Pancreas (tissue), 10 donors: ENCODE measurements at regions not wholly inside any gene's neighbourhood (a gene's known extent, or its start where the extent isn't known, plus 50 kb on each side); places are given as distances from the start of the nearest gene placed in this dataset.

Experiments used
- ATAC-seq, 4 donors: fragments of 200-7000 bp; cut with Tn5 transposase; one replicate each; pipeline versions ENCODE4 v1.8.0 to v1.9.1; 2020; ENCODE audit warnings: mild to moderate bottlenecking in 4 of 4, moderate library complexity in 4 of 4
- DNase-seq, 6 donors: peaks; one replicate each; pipeline ENCODE4 v3.0.0-alpha.2; 2020
- FAIRE-seq: peaks from 2 replicates; lab custom pipeline; 2012; peaks lifted over from hg19 to GRCh38; lab: Jason Lieb, UNC
- H3K27ac ChIP-seq, 4 donors: fragments of 200-600 bp; sonication (generic); 1 replicate in 3 of 4; 2 replicates in 1 of 4; pipeline versions ENCODE4 v1.5.0 to v1.8.0; 2020
- H3K27me3 ChIP-seq, 4 donors: fragments of 200-600 bp; one replicate each; pipeline ENCODE4 v1.8.0; 2021
- H3K36me3 ChIP-seq, 3 donors: fragments of 200-600 bp; sonication (generic) in 1 of 3; one replicate each; pipeline versions ENCODE4 v1.5.0 to v1.8.0; 2020 to 2021
- H3K4me1 ChIP-seq, 3 donors: fragments of 200-600 bp; one replicate each; pipeline ENCODE4 v1.8.0; 2021
- H3K4me3 ChIP-seq, 4 donors: fragments of 200-600 bp; sonication (generic) in 2 of 4; one replicate each; pipeline versions ENCODE4 v1.5.0 to v1.8.0; 2020 to 2021
- H3K9me3 ChIP-seq, 4 donors: fragments of 200-600 bp; one replicate each; pipeline ENCODE4 v1.8.0; 2021
- WGBS, 2 donors: extraction: QIAGEN DNeasy Blood & Tissue Kit; methylation state at CpG; one replicate each; pipeline ENCODE4 v1.1.7; 2013; 5-methylcytosine and 5-hydroxymethylcytosine counted together
- intact Hi-C, 3 donors: fragments of 100-400 bp; cut with DNase I; formaldehyde crosslinking; loops; one replicate each; pipeline versions ENCODE4 v1.11.1 to v1.14.2; 2022
- TF ChIP-seq, protein P1 (sequence below), 4 donors: fragments of 200-600 bp; sonication (generic) in 3 of 4; IDR thresholded peaks; one replicate each; pipeline versions ENCODE4 v1.5.0 to v1.8.0; 2021; ENCODE audit warnings: antibody characterized with exemption in 4 of 4
- donor health status: healthy with polysubstance abuse.
- donor health status: DM: no; HTN: no; CAD: no; lungs with moderate emphysema.
- donor health status: DM: no; HTN: no; CAD: no.
- donor health status: control.
- donor health status: control.
- donor health status: Bipolar disorder and iron deficiency.
- donor health status: DM: yes; HTN: yes; CAD: no.
- donor health status: DM: no; HTN: no; CAD: no.
- donor health status: DM: no; HTN: no; CAD: no.
- donor health status: DM: yes; HTN: yes; CAD: no.

DNA sequence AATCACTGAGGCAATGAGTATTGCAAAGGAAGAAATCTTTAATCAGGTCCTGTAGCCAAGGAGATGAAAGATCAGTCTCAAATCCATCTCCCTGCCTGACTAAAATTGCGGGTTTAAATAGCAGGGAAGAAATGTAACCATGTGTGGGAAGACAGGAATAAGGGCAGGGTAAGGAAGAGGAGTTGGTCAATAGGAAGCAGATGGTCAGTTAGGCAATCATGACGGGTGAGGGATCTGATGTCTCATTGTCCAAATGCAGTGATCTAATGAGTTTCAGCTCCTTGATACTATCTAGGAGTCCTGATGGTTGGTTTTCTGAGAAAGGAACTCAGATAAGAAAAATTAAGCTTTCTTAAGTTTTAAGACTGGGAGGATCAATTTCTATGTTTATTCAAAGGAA is 200.8 kb downstream of the SPATA18 start:
- Histone ChIP-seq H3K9me3 (no peaks in the 10 kb centered on the region), H3K4me1 (no peaks in the 10 kb centered on the region), H3K27me3 (no peaks in the 10 kb centered on the region), H3K27ac (no peak overlapping the region), H3K36me3 (no peaks in the 10 kb centered on the region), H3K4me3 (no peak overlapping the region)
- no peak for FAIRE-seq
- intact Hi-C loops = no loop called here
- TF ChIP-seq, protein P1, sequence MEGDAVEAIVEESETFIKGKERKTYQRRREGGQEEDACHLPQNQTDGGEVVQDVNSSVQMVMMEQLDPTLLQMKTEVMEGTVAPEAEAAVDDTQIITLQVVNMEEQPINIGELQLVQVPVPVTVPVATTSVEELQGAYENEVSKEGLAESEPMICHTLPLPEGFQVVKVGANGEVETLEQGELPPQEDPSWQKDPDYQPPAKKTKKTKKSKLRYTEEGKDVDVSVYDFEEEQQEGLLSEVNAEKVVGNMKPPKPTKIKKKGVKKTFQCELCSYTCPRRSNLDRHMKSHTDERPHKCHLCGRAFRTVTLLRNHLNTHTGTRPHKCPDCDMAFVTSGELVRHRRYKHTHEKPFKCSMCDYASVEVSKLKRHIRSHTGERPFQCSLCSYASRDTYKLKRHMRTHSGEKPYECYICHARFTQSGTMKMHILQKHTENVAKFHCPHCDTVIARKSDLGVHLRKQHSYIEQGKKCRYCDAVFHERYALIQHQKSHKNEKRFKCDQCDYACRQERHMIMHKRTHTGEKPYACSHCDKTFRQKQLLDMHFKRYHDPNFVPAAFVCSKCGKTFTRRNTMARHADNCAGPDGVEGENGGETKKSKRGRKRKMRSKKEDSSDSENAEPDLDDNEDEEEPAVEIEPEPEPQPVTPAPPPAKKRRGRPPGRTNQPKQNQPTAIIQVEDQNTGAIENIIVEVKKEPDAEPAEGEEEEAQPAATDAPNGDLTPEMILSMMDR (IDR thresholded peaks at IDR 0.05) = no peak
- no peak for ATAC-seq
- no peak for DNase-seq
- WGBS, 2 donors = 74 to 77% methylated on average over 2 of the region's 2 CpGs

DNA sequence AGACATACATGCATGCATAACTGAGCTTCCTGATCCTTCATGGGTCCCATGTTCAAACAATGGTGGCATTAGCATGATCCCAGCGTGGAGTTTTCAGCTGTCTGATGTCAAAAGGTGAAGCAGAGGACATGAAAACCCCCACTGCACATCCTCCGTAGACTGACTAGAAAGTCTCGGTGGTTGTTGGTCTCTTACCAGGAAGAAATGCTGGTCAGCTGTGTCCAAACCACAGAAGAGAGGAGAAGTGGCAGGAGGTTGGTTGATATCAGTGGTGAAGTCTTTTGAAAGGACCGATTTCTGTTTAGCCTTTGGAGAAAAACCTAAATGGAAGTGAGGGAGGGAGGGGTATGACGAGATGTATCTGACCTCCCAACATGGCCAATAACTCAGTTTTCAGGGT is 201.9 kb downstream of the SPATA18 start:
- H3K4me1 ChIP-seq = no peaks in the 10 kb centered on the region
- H3K27me3 ChIP-seq = no peaks in the 10 kb centered on the region
- intact Hi-C loops = no loop called here
- no peak overlapping the region for H3K4me3 ChIP-seq
- TF ChIP-seq, protein P1 (IDR thresholded peaks at IDR 0.05) = no peak
- 52 to 58% methylated on average over 5 of the region's 5 CpGs for WGBS, 2 donors
- H3K27ac ChIP-seq = no peak overlapping the region
- ATAC-seq (no peak), DNase-seq (no peak), FAIRE-seq (no peak)
- no peaks in the 10 kb centered on the region for H3K36me3 ChIP-seq
- H3K9me3 ChIP-seq = no peaks in the 10 kb centered on the region

DNA sequence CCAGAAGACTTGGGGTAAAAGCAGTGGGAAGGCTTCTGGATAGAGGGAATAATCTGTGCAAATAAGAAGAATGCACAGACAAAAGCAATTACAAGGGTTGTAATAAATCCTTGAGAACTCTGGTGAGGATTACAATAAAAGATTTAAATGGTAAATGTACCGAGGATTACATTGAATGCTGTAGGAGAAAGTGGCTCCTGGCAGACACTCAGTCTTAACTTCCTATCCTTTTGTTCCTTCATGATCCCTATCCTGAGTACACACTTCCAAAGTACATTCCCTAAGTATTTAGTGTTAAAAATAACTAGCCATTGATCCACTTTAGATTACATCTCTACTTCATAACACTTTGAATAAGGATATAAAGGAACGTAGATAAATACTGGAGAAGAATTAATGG is 205.4 kb downstream of the SPATA18 start:
- Histone ChIP-seq H3K9me3 (no peaks in the 10 kb centered on the region), H3K4me3 (no peak overlapping the region), H3K27ac (no peak overlapping the region), H3K4me1 (no peaks in the 10 kb centered on the region), H3K27me3 (no peaks in the 10 kb centered on the region), H3K36me3 (no peaks in the 10 kb centered on the region)
- ATAC-seq (no peak), DNase-seq (no peak), FAIRE-seq (no peak)
- TF ChIP-seq, protein P1 (IDR thresholded peaks at IDR 0.05) = no peak
- intact Hi-C loops = no loop called here
- 66 to 71% methylated on average over 2 of the region's 2 CpGs for WGBS, 2 donors

DNA sequence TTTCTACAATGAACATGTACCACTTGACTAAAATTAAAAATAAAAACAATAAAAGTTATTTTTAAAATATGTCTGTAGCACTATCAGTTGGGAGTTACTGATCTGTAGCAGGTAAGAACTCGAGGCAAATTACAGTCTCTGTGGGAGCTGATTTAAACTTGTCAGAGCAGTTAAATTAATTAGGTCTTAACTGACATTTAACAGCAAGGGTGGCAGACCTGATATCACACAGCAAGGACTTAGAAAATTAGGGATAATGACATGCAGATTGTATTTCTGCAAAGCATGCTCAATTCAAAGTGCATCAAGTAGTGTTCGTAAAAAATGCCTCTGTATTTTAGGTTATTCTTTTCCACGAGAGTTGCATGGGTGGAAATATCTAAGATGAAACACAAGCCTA is 208.9 kb downstream of the SPATA18 start:
- Histone ChIP-seq H3K4me1 (no peaks in the 10 kb centered on the region), H3K27me3 (no peaks in the 10 kb centered on the region), H3K9me3 (no peaks in the 10 kb centered on the region), H3K4me3 (no peak overlapping the region), H3K27ac (no peak overlapping the region), H3K36me3 (no peaks in the 10 kb centered on the region)
- ATAC-seq (no peak), DNase-seq (no peak), FAIRE-seq (no peak)
- intact Hi-C loops = no loop called here
- WGBS, 2 donors = 72 to 78% methylated on average over 3 of the region's 3 CpGs
- TF ChIP-seq, protein P1 (IDR thresholded peaks at IDR 0.05) = no peak

DNA sequence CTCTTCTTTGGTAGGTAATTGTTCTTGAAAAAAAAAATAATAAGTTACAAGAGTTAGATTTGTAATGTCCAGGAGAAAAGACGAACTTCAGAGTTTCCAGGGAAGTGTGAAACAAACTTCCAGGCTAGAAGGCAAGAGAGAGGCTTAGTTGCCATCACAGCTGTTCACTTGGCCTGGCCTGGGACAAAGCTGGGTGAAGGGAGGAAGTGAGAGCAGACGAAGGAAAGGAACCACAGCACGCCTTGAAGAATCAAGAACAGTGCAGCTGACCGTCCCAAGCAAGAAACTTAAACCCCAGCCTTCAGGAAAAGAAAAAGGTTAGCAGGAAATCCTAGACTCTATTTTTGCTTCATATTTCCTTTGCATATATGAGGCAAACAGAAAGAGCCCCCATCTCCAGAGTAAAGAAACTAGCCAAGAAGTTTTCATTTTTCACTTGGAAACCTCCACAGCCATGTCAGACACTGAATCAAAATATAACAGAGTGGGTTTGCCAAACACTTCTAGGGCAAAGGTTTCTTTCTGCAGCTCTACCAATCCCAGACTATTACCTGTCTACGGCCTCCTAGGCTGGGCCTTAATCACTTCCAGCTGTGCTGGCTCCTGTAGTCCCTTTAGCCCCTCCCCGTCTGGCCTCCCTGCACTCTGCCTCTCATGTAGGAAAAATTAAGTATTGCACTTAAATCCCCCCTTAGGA is 209.6 kb downstream of the SPATA18 start:
- 71 to 74% methylated on average over 6 of the region's 6 CpGs for WGBS, 2 donors
- Histone ChIP-seq H3K36me3 (no peaks in the 10 kb centered on the region), H3K9me3 (no peaks in the 10 kb centered on the region), H3K27me3 (no peaks in the 10 kb centered on the region), H3K4me3 (no peak overlapping the region), H3K4me1 (no peaks in the 10 kb centered on the region), H3K27ac (no peak overlapping the region)
- intact Hi-C loops = no loop called here
- no peak for DNase-seq
- peak in 1 of 4 donors; percentile 48 for ATAC-seq
- no peak for FAIRE-seq
- TF ChIP-seq, protein P1 (IDR thresholded peaks at IDR 0.05) = no peak
